Ishikawa (cell line): ENCODE measurements at regions not wholly inside any gene's neighbourhood (a gene's known extent, or its start where the extent isn't known, plus 50 kb on each side); places are given as distances from the start of the nearest gene placed in this dataset.

Source experiments
- CEBPB ChIP-seq: IDR thresholded peaks from 2 replicates; pipeline ENCODE4 v1.6.1; 2012
- EP300 ChIP-seq: IDR thresholded peaks from 2 replicates; pipeline ENCODE4 v1.6.1; 2012; ENCODE audit warnings: borderline replicate concordance
- FOXM1 ChIP-seq: IDR thresholded peaks from 2 replicates; pipeline ENCODE4 v1.6.1; 2012; ENCODE audit warnings: low read depth, borderline replicate concordance
- MAX ChIP-seq: IDR thresholded peaks from 2 replicates; pipeline ENCODE4 v1.6.1; 2012
- NFIC ChIP-seq: IDR thresholded peaks from 2 replicates; pipeline ENCODE4 v1.6.1; 2012
- RAD21 ChIP-seq: IDR thresholded peaks from 2 replicates; pipeline ENCODE4 v1.6.1; 2012; ENCODE audit warnings: low read depth
- TAF1 ChIP-seq: IDR thresholded peaks from 2 replicates; pipeline ENCODE4 v1.6.1; 2012; ENCODE audit warnings: low read depth, mild to moderate bottlenecking
- TCF12 ChIP-seq: IDR thresholded peaks from 2 replicates; pipeline ENCODE4 v1.6.1; 2012; ENCODE audit warnings: low read depth
- USF1 ChIP-seq: IDR thresholded peaks from 2 replicates; pipeline ENCODE4 v1.6.1; 2012

GRCh38 chr4:81606166-81606565 is 134.5 kb upstream of the RASGEF1B start:
- TF ChIP-seq TAF1 (no peak), MAX (no peak), FOXM1 (no peak), NFIC (no peak), TCF12 (no peak), USF1 (no peak), EP300 (no peak), CEBPB (no peak), RAD21 (no peak)
